NB4 (cell line): ENCODE measurements at regions not wholly inside any gene's neighbourhood (a gene's known extent, or its start where the extent isn't known, plus 50 kb on each side); places are given as distances from the start of the nearest gene placed in this dataset.

Experiments
- CTCF ChIP-seq: IDR thresholded peaks from one replicate; pipeline ENCODE4 v1.5.1; 2012; ENCODE audit warnings: low read depth, low read length
- POLR2A ChIP-seq: IDR thresholded peaks from 2 replicates; pipeline ENCODE4 v1.6.1; 2011; ENCODE audit warnings: mild to moderate bottlenecking; ENCODE audit not compliant: insufficient read length; ENCODE audit errors: extremely low read depth
- TF ChIP-seq, protein P1 (sequence below): IDR thresholded peaks from 2 replicates; pipeline ENCODE4 v1.6.1; 2011; ENCODE audit warnings: low read depth, low read length

DNA sequence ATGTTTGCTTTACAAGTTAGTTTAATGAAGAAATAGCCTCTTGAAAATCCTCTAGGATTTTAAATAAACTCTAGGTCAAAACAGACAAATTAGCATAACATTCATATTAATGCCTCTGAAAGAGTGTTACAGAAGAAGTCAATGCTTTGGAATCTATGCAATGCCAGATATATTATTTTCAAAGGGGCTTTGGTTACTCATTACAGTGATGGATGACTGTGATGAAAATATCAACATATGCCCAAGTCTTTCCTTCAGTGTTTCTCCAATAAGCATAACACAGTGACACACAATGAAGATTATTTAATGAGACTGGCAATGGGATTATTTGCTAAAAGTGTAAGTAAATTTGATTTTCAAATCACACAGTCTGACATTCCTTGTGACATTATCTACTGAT lies 1247.2 kb downstream of the ROBO2 start:
- no peak for TF ChIP-seq CTCF
- TF ChIP-seq POLR2A = no peak
- TF ChIP-seq, protein P1, sequence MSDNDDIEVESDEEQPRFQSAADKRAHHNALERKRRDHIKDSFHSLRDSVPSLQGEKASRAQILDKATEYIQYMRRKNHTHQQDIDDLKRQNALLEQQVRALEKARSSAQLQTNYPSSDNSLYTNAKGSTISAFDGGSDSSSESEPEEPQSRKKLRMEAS = no peak
